HepG2 (cell line): ENCODE measurements at regions not wholly inside any gene's neighbourhood (a gene's known extent, or its start where the extent isn't known, plus 50 kb on each side); places are given as distances from the start of the nearest gene placed in this dataset.

Source experiments
- BHLHE40 ChIP-seq: IDR thresholded peaks from 2 replicates; pipeline ENCODE4 v1.6.1; 2011; ENCODE audit warnings: low read length, improper control_type of control experiment
- EP300 ChIP-seq, 3 experiments: sonication (generic) in 1 of 3; formaldehyde crosslinking in 1 of 3; IDR thresholded peaks; 2 replicates each; pipeline versions ENCODE4 v1.5.1 to v1.6.1; 2011 to 2020; ENCODE audit warnings: low read depth in 2 of 3, low read length in 2 of 3, borderline replicate concordance in 1 of 3, improper control_type of control experiment in 1 of 3, mild to moderate bottlenecking in 1 of 3, missing genetic modification reagents in 1 of 3, moderate library complexity in 1 of 3
- FOXK2 ChIP-seq: fragments of 450-650 bp; IDR thresholded peaks from 2 replicates; pipeline ENCODE4 v1.6.1; 2016
- NR2F1 ChIP-seq, 2 experiments: fragments of 450-650 bp in 1 of 2; formaldehyde crosslinking in 1 of 2; IDR thresholded peaks; 2 replicates each; pipeline versions ENCODE4 v1.5.0 to v1.6.1; 2016 to 2020; ENCODE audit warnings: mild to moderate bottlenecking in 1 of 2, missing compliant biosample characterization in 1 of 2, missing genetic modification reagents in 1 of 2, moderate library complexity in 1 of 2
- SMC3 ChIP-seq: IDR thresholded peaks from 2 replicates; pipeline ENCODE4 v1.6.1; 2011; ENCODE audit warnings: low read length, improper control_type of control experiment
- ZNF121 ChIP-seq: sonication (generic); formaldehyde crosslinking; IDR thresholded peaks from 2 replicates; pipeline ENCODE4 v1.5.0; 2020; ENCODE audit warnings: mild to moderate bottlenecking, missing genetic modification reagents
- ZNF326 ChIP-seq: sonication (generic); formaldehyde crosslinking; IDR thresholded peaks from 2 replicates; pipeline ENCODE4 v1.4.0; 2020; ENCODE audit warnings: missing genetic modification reagents, borderline replicate concordance
- ZNF639 ChIP-seq: conservative IDR thresholded peaks from 2 replicates; pipeline ENCODE4 v1.6.1; 2018; ENCODE audit warnings: missing genetic modification reagents
- ZNF660 ChIP-seq: sonication (generic); formaldehyde crosslinking; IDR thresholded peaks from 2 replicates; pipeline ENCODE4 v1.5.1; 2020; ENCODE audit warnings: mild to moderate bottlenecking, low read depth, missing genetic modification reagents, borderline replicate concordance
- TF ChIP-seq, protein P1 (sequence below): sonication (generic); formaldehyde crosslinking; IDR thresholded peaks from 2 replicates; pipeline ENCODE4 v1.5.0; 2020; ENCODE audit warnings: mild to moderate bottlenecking, missing genetic modification reagents, moderate library complexity

DNA sequence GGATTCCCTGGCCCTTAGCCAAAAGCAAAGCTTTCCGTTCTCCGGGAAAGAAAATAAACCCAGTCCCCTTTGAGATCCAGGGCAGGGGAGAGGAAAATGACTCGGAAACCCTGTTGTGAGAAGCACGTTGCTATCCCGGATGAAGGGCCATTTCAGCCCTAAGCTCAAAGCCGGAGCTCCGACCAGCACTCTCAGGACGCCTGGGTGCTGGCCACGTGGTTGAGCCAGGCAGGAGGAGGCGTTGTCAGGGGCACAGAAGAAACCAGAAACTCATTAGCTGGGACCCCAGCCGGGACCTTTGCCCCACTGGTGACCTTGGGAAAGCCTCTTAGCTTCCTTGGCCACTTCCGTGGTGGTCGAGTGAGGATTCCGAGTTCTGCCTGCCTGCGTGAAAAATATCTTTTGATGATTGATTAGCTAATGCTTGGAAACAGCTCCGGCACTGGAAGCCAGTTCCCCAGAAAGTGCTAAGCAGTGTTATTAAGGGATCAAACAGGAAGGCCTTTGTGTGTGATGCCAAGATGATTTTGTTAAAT, 57.6 kb upstream of the FZD10 start:
- no peak for TF ChIP-seq ZNF639 (CRISPR knock-in tag)
- TF ChIP-seq BHLHE40, result no peak
- TF ChIP-seq EP300 (IDR thresholded peaks at IDR 0.05; ENCODE audit: low read depth in 2 of 2, low read length in 2 of 2), result no peak
- TF ChIP-seq EP300 (CRISPR knock-in tag; IDR thresholded peaks at IDR 0.05; ENCODE audit: borderline replicate concordance), result no peak
- no peak for TF ChIP-seq ZNF326 (CRISPR knock-in tag)
- no peak for TF ChIP-seq FOXK2
- TF ChIP-seq ZNF660 (CRISPR knock-in tag), result no peak
- no peak for TF ChIP-seq SMC3
- TF ChIP-seq, protein P1, sequence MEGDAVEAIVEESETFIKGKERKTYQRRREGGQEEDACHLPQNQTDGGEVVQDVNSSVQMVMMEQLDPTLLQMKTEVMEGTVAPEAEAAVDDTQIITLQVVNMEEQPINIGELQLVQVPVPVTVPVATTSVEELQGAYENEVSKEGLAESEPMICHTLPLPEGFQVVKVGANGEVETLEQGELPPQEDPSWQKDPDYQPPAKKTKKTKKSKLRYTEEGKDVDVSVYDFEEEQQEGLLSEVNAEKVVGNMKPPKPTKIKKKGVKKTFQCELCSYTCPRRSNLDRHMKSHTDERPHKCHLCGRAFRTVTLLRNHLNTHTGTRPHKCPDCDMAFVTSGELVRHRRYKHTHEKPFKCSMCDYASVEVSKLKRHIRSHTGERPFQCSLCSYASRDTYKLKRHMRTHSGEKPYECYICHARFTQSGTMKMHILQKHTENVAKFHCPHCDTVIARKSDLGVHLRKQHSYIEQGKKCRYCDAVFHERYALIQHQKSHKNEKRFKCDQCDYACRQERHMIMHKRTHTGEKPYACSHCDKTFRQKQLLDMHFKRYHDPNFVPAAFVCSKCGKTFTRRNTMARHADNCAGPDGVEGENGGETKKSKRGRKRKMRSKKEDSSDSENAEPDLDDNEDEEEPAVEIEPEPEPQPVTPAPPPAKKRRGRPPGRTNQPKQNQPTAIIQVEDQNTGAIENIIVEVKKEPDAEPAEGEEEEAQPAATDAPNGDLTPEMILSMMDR (CRISPR knock-in tag), result no peak
- no peak for TF ChIP-seq NR2F1 (CRISPR knock-in tag; IDR thresholded peaks at IDR 0.05)
- TF ChIP-seq ZNF121, result no peak
